Endodermal cell (in vitro differentiated cells): ENCODE measurements at regions not wholly inside any gene's neighbourhood (a gene's known extent, or its start where the extent isn't known, plus 50 kb on each side); places are given as distances from the start of the nearest gene placed in this dataset.

Experiments used
- DNase-seq: peaks from one replicate; pipeline ENCODE4 v3.0.0-alpha.2; 2017
- H3K27ac ChIP-seq: 2 replicates; pipeline ENCODE4 v1.5.1; 2013; ENCODE audit warnings: mild to moderate bottlenecking, low read depth, low read length, moderate library complexity
- H3K27me3 ChIP-seq: 2 replicates; pipeline ENCODE4 v1.6.1; 2013; ENCODE audit warnings: mild to moderate bottlenecking, low read length, moderate library complexity; ENCODE audit not compliant: insufficient read depth, control insufficient read depth, poor library complexity, severe bottlenecking
- H3K36me3 ChIP-seq: 2 replicates; pipeline ENCODE4 v1.7.0; 2013; ENCODE audit warnings: mild to moderate bottlenecking, low read length, moderate library complexity; ENCODE audit not compliant: control insufficient read depth, insufficient read depth
- H3K4me1 ChIP-seq: one replicate; pipeline ENCODE4 v1.7.0; 2013; ENCODE audit warnings: low read length; ENCODE audit not compliant: control insufficient read depth, insufficient read depth
- H3K4me3 ChIP-seq: 2 replicates; pipeline ENCODE4 v1.5.1; 2013; ENCODE audit warnings: mild to moderate bottlenecking, low read length, moderate library complexity
- H3K9ac ChIP-seq: 2 replicates; pipeline ENCODE4 v1.6.1; 2013; ENCODE audit warnings: mild to moderate bottlenecking, low read length, moderate library complexity; ENCODE audit not compliant: poor library complexity, severe bottlenecking; ENCODE audit errors: extremely low read depth
- H3K9me3 ChIP-seq: 2 replicates; pipeline ENCODE4 v1.6.1; 2013; ENCODE audit warnings: mild to moderate bottlenecking, low read length, moderate library complexity; ENCODE audit not compliant: control insufficient read depth
- H3K27ac Mint-ChIP-seq: 2 replicates; pipeline ENCODE4 v1.8.0; 2020; ENCODE audit warnings: mixed read lengths
- H3K27me3 Mint-ChIP-seq: 2 replicates; pipeline ENCODE4 v1.8.0; 2021; ENCODE audit warnings: mild to moderate bottlenecking, mixed read lengths; ENCODE audit not compliant: insufficient read depth
- H3K36me3 Mint-ChIP-seq: 2 replicates; pipeline ENCODE4 v1.8.0; 2020; ENCODE audit warnings: low read depth, mixed read lengths
- H3K4me1 Mint-ChIP-seq: 2 replicates; pipeline ENCODE4 v1.8.0; 2020; ENCODE audit warnings: mixed read lengths
- H3K4me3 Mint-ChIP-seq: 2 replicates; pipeline ENCODE4 v1.8.0; 2020; ENCODE audit warnings: mild to moderate bottlenecking, moderate library complexity, mixed read lengths
- H3K9me3 Mint-ChIP-seq: 2 replicates; pipeline ENCODE4 v1.8.0; 2020; ENCODE audit warnings: mild to moderate bottlenecking, mixed read lengths
- CTCF ChIP-seq: fragments of 200-600 bp; sonication (generic); conservative IDR thresholded peaks from 2 replicates; pipeline ENCODE4 v1.5.0; 2021; ENCODE audit warnings: antibody characterized with exemption, mild to moderate bottlenecking
- WGBS, 2 experiments: methylation state at CpG; one replicate each; pipeline versions ENCODE4 v1.1.5 to v1.1.7; 2013; ENCODE audit warnings: missing lambda C conversion rate in 2 of 2, mixed read lengths in 1 of 2; ENCODE audit not compliant: insufficient coverage in 1 of 2, insufficient read length in 1 of 2; 5-methylcytosine and 5-hydroxymethylcytosine counted together

GRCh38 chr6:149254253-149254652 is 63.3 kb upstream of the TAB2 start:
- no peaks in the 10 kb centered on the region for H3K9me3 ChIP-seq
- H3K27ac ChIP-seq, result no peak overlapping the region
- Mint-ChIP-seq H3K36me3 (no peaks in the 10 kb centered on the region), H3K4me1 (no peaks in the 10 kb centered on the region), H3K9me3 (no peaks in the 10 kb centered on the region), H3K4me3 (no peak overlapping the region), H3K27ac (no peak overlapping the region), H3K27me3 (no peaks in the 10 kb centered on the region)
- H3K27me3 ChIP-seq, result no peaks in the 10 kb centered on the region
- no peaks in the 10 kb centered on the region for H3K4me1 ChIP-seq
- DNase-seq, result no peak
- TF ChIP-seq CTCF, result no peak
- no peak overlapping the region for H3K9ac ChIP-seq
- 98% methylated on average over 2 of the region's 2 CpGs; no CpG with 5 or more reads in 1 of the 2 experiments for WGBS, 2 experiments
- no peak overlapping the region for H3K4me3 ChIP-seq
- no peaks in the 10 kb centered on the region for H3K36me3 ChIP-seq

- Mint-ChIP-seq H3K4me3 (no peak overlapping the region), H3K36me3 (no peaks in the 10 kb centered on the region), H3K9me3 (no peaks in the 10 kb centered on the region), H3K4me1 (no peaks in the 10 kb centered on the region), H3K27me3 (no peaks in the 10 kb centered on the region), H3K27ac (no peak overlapping the region)
- Histone ChIP-seq H3K4me1 (no peaks in the 10 kb centered on the region), H3K9ac (no peak overlapping the region), H3K9me3 (no peaks in the 10 kb centered on the region), H3K36me3 (no peaks in the 10 kb centered on the region), H3K27me3 (no peaks in the 10 kb centered on the region), H3K4me3 (no peak overlapping the region), H3K27ac (no peak overlapping the region)
- 100% methylated on average over 1 of the region's 2 CpGs for WGBS, 2 experiments
- no peak for DNase-seq
- TF ChIP-seq CTCF, result no peak
These were observed 57.8 kb upstream of the TAB2 start for GRCh38 chr6:149259753-149260152.

GRCh38 chr6:149260214-149260874 is 57.2 kb upstream of the TAB2 start:
- H3K27ac ChIP-seq, result no peak overlapping the region
- no peak for DNase-seq
- no peak for TF ChIP-seq CTCF
- Mint-ChIP-seq H3K27ac (no peak overlapping the region), H3K36me3 (no peaks in the 10 kb centered on the region), H3K9me3 (no peaks in the 10 kb centered on the region), H3K27me3 (no peaks in the 10 kb centered on the region), H3K4me3 (no peak overlapping the region), H3K4me1 (no peaks in the 10 kb centered on the region)
- H3K36me3 ChIP-seq, result no peaks in the 10 kb centered on the region
- H3K9ac ChIP-seq, result no peak overlapping the region
- H3K4me3 ChIP-seq, result no peak overlapping the region
- H3K9me3 ChIP-seq, result no peaks in the 10 kb centered on the region
- H3K27me3 ChIP-seq, result no peaks in the 10 kb centered on the region
- 93 to 94% methylated on average over 16 to 20 of the region's 20 CpGs for WGBS, 2 experiments
- H3K4me1 ChIP-seq, result no peaks in the 10 kb centered on the region
